ENCODE measurements at regions not wholly inside any gene's neighbourhood (a gene's known extent, or its start where the extent isn't known, plus 50 kb on each side); places are given as distances from the start of the nearest gene placed in this dataset.

- Histone ChIP-seq H3K4me3 (ENCODE audit: low read depth, low read length) (no peak overlapping the region), H3K36me3 (ENCODE audit: control insufficient read depth, insufficient read depth, low read length) (no peaks in the 10 kb centered on the region), H3K27me3 (ENCODE audit: control insufficient read depth, insufficient read depth, low read length) (no peaks in the 10 kb centered on the region)
- TF ChIP-seq, protein P1, sequence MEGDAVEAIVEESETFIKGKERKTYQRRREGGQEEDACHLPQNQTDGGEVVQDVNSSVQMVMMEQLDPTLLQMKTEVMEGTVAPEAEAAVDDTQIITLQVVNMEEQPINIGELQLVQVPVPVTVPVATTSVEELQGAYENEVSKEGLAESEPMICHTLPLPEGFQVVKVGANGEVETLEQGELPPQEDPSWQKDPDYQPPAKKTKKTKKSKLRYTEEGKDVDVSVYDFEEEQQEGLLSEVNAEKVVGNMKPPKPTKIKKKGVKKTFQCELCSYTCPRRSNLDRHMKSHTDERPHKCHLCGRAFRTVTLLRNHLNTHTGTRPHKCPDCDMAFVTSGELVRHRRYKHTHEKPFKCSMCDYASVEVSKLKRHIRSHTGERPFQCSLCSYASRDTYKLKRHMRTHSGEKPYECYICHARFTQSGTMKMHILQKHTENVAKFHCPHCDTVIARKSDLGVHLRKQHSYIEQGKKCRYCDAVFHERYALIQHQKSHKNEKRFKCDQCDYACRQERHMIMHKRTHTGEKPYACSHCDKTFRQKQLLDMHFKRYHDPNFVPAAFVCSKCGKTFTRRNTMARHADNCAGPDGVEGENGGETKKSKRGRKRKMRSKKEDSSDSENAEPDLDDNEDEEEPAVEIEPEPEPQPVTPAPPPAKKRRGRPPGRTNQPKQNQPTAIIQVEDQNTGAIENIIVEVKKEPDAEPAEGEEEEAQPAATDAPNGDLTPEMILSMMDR (IDR thresholded peaks at IDR 0.05; ENCODE audit: insufficient read depth, low read depth, low read length) = no peak
- ChIA-PET POLR2A (no interaction called here), CTCF (no interaction called here)
- no peak for DNase-seq (ENCODE audit: low read depth)
Observed at GRCh38 chr9:116051528-116051927, 102.1 kb upstream of the PAPPA start.

DNA sequence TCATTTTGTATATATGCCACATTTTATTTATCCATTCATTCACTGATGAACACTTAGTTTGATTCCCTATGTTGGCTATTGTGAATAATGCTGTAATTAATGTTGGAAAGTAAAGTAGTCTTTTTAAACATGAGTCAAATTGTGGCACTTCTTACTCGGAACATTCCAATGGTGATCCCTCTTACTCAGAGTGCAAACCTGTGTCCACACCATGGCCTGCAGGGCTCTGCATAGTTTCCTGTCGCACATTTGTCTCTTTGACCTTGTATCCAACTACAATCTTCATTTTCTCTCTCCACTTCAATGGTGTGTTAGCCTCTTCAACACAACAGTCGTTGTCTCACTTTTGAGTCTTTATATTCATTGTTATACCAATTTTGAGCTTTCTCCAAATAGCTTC lies 98.1 kb upstream of the PAPPA start:
- Histone ChIP-seq H3K36me3 (ENCODE audit: control insufficient read depth, insufficient read depth, low read length) (no peaks in the 10 kb centered on the region), H3K27me3 (ENCODE audit: control insufficient read depth, insufficient read depth, low read length) (no peaks in the 10 kb centered on the region), H3K4me3 (ENCODE audit: low read depth, low read length) (no peak overlapping the region)
- ChIA-PET CTCF (no interaction called here), POLR2A (no interaction called here)
- TF ChIP-seq, protein P1 (IDR thresholded peaks at IDR 0.05; ENCODE audit: insufficient read depth, low read depth, low read length) = no peak
- DNase-seq (ENCODE audit: low read depth) = no peak

- ChIA-PET POLR2A (no interaction called here), CTCF (no interaction called here)
- no peaks in the 10 kb centered on the region for H3K36me3 ChIP-seq (ENCODE audit: control insufficient read depth, insufficient read depth, low read length)
- TF ChIP-seq, protein P1 (IDR thresholded peaks at IDR 0.05; ENCODE audit: insufficient read depth, low read depth, low read length) = no peak
- no peak overlapping the region for H3K4me3 ChIP-seq (ENCODE audit: low read depth, low read length)
- no peaks in the 10 kb centered on the region for H3K27me3 ChIP-seq (ENCODE audit: control insufficient read depth, insufficient read depth, low read length)
- DNase-seq (ENCODE audit: low read depth) = no peak
Observed at GRCh38 chr9:116057371-116057770, 96.2 kb upstream of the PAPPA start.

GRCh38 chr9:116058421-116058820 lies 95.2 kb upstream of the PAPPA start:
- DNase-seq (ENCODE audit: low read depth) = no peak
- H3K27me3 ChIP-seq (ENCODE audit: control insufficient read depth, insufficient read depth, low read length) = no peaks in the 10 kb centered on the region
- POLR2A ChIA-PET = interaction anchor here (0.6 kb wide), 1 partner anchor 54 kb away, joined by 4 read pairs; no protein-coding TSS in a partner anchor
- TF ChIP-seq, protein P1 (IDR thresholded peaks at IDR 0.05; ENCODE audit: insufficient read depth, low read depth, low read length) = no peak
- CTCF ChIA-PET = interaction anchor here (0.6 to 0.7 kb wide), 3 partner anchors 62 to 1012 kb away, joined by 3 to 5 read pairs (median 4); no protein-coding TSS in a partner anchor
- H3K4me3 ChIP-seq (ENCODE audit: low read depth, low read length) = no peak overlapping the region
- no peaks in the 10 kb centered on the region for H3K36me3 ChIP-seq (ENCODE audit: control insufficient read depth, insufficient read depth, low read length)

DNA sequence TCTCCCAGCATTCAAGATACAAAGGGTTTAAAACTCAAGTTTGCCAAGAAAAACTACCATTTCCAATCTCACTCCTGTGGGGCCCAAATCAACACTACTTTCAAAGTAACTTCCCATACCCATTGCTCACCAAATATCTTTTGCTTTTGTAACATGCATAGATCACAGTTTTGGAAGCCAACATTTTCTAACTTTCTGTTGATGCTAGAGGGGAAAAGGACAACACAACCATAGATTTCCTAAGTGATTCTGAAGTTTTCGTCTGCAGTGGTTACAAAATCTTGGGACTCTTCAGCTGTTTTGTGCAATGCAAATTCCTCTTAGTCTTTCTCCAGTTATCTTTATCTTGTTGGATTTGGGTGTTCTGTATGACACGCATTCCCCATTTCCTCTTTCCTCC lies 94.1 kb upstream of the PAPPA start:
- ChIA-PET POLR2A (no interaction called here), CTCF (no interaction called here)
- Histone ChIP-seq H3K4me3 (ENCODE audit: low read depth, low read length) (no peak overlapping the region), H3K36me3 (ENCODE audit: control insufficient read depth, insufficient read depth, low read length) (no peaks in the 10 kb centered on the region), H3K27me3 (ENCODE audit: control insufficient read depth, insufficient read depth, low read length) (no peaks in the 10 kb centered on the region)
- no peak for DNase-seq (ENCODE audit: low read depth)
- TF ChIP-seq, protein P1 (IDR thresholded peaks at IDR 0.05; ENCODE audit: insufficient read depth, low read depth, low read length) = no peak
